ENCODE measurements at regions not wholly inside any gene's neighbourhood (a gene's known extent, or its start where the extent isn't known, plus 50 kb on each side); places are given as distances from the start of the nearest gene placed in this dataset.

DNA sequence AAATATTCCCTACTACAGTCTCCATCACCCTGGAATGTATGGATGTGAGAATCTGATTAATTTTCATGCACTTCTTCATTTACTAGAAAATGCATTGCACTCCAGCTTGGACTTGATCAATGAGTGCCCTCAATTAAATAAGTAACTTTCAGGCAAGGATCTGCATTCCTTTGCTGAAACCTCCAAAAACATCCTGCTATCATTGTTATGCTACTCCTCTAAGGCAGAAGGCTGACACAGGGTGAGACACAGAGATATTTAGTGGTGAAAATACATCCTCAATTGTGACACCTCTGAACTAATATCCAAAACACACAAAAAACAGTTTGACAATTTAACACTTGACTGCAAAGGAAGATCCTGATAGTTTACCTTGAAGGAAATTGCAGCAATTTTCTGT, 57.9 kb upstream of the CDH12 start:
- no peak overlapping the region for H3K9ac ChIP-seq (ENCODE audit: insufficient read depth in 1 of 2, low read length in 2 of 2)
- H3K9me3 ChIP-seq (ENCODE audit: control insufficient read depth in 4 of 4, insufficient read depth in 3 of 4, low read length in 3 of 4): no peaks in the 10 kb centered on the region
- no peak overlapping the region for H3K27ac ChIP-seq (ENCODE audit: low read depth in 1 of 2, low read length in 1 of 2)
- H3K4me3 ChIP-seq: no peak overlapping the region
- TF ChIP-seq, protein P1, sequence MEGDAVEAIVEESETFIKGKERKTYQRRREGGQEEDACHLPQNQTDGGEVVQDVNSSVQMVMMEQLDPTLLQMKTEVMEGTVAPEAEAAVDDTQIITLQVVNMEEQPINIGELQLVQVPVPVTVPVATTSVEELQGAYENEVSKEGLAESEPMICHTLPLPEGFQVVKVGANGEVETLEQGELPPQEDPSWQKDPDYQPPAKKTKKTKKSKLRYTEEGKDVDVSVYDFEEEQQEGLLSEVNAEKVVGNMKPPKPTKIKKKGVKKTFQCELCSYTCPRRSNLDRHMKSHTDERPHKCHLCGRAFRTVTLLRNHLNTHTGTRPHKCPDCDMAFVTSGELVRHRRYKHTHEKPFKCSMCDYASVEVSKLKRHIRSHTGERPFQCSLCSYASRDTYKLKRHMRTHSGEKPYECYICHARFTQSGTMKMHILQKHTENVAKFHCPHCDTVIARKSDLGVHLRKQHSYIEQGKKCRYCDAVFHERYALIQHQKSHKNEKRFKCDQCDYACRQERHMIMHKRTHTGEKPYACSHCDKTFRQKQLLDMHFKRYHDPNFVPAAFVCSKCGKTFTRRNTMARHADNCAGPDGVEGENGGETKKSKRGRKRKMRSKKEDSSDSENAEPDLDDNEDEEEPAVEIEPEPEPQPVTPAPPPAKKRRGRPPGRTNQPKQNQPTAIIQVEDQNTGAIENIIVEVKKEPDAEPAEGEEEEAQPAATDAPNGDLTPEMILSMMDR (IDR thresholded peaks at IDR 0.05; ENCODE audit: control extremely low read depth, extremely low read depth): no peak
- no peak for ATAC-seq (ENCODE audit: insufficient read depth, low FRiP score)
- H3K36me3 ChIP-seq (ENCODE audit: control insufficient read depth in 4 of 4, insufficient read depth in 4 of 4, low read length in 4 of 4): no peaks in the 10 kb centered on the region
- H3K4me1 ChIP-seq (ENCODE audit: control insufficient read depth in 5 of 5, insufficient read depth in 5 of 5, low read length in 5 of 5): no peaks in the 10 kb centered on the region
- DNase-seq: no peak
- H3K27me3 ChIP-seq (ENCODE audit: control insufficient read depth in 3 of 3, insufficient read depth in 3 of 3, low read length in 2 of 3): no peaks in the 10 kb centered on the region

GRCh38 chr5:22910523-22910922, 57.4 kb upstream of the CDH12 start:
- Histone ChIP-seq H3K4me3 (no peak overlapping the region), H3K9ac (ENCODE audit: insufficient read depth in 1 of 2, low read length in 2 of 2) (no peak overlapping the region), H3K9me3 (ENCODE audit: control insufficient read depth in 4 of 4, insufficient read depth in 3 of 4, low read length in 3 of 4) (no peaks in the 10 kb centered on the region), H3K4me1 (ENCODE audit: control insufficient read depth in 5 of 5, insufficient read depth in 5 of 5, low read length in 5 of 5) (no peaks in the 10 kb centered on the region), H3K36me3 (ENCODE audit: control insufficient read depth in 4 of 4, insufficient read depth in 4 of 4, low read length in 4 of 4) (no peaks in the 10 kb centered on the region), H3K27ac (ENCODE audit: low read depth in 1 of 2, low read length in 1 of 2) (no peak overlapping the region), H3K27me3 (ENCODE audit: control insufficient read depth in 3 of 3, insufficient read depth in 3 of 3, low read length in 2 of 3) (no peaks in the 10 kb centered on the region)
- WGBS, 2 donors: 83 to 85% methylated on average over 1 of the region's 1 CpG
- TF ChIP-seq, protein P1 (IDR thresholded peaks at IDR 0.05; ENCODE audit: control extremely low read depth, extremely low read depth): no peak
- no peak for DNase-seq
- no peak for ATAC-seq (ENCODE audit: insufficient read depth, low FRiP score)

GRCh38 chr5:22908586-22908985, 55.4 kb upstream of the CDH12 start:
- H3K4me1 ChIP-seq (ENCODE audit: control insufficient read depth in 5 of 5, insufficient read depth in 5 of 5, low read length in 5 of 5): no peaks in the 10 kb centered on the region
- no peaks in the 10 kb centered on the region for H3K9me3 ChIP-seq (ENCODE audit: control insufficient read depth in 4 of 4, insufficient read depth in 3 of 4, low read length in 3 of 4)
- H3K9ac ChIP-seq (ENCODE audit: insufficient read depth in 1 of 2, low read length in 2 of 2): no peak overlapping the region
- TF ChIP-seq, protein P1 (IDR thresholded peaks at IDR 0.05; ENCODE audit: control extremely low read depth, extremely low read depth): no peak
- H3K27me3 ChIP-seq (ENCODE audit: control insufficient read depth in 3 of 3, insufficient read depth in 3 of 3, low read length in 2 of 3): no peaks in the 10 kb centered on the region
- DNase-seq (peak in 1 of 3 donors; percentile 3), ATAC-seq (ENCODE audit: insufficient read depth, low FRiP score) (no peak)
- H3K36me3 ChIP-seq (ENCODE audit: control insufficient read depth in 4 of 4, insufficient read depth in 4 of 4, low read length in 4 of 4): no peaks in the 10 kb centered on the region
- no peak overlapping the region for H3K27ac ChIP-seq (ENCODE audit: low read depth in 1 of 2, low read length in 1 of 2)
- H3K4me3 ChIP-seq: no peak overlapping the region

DNA sequence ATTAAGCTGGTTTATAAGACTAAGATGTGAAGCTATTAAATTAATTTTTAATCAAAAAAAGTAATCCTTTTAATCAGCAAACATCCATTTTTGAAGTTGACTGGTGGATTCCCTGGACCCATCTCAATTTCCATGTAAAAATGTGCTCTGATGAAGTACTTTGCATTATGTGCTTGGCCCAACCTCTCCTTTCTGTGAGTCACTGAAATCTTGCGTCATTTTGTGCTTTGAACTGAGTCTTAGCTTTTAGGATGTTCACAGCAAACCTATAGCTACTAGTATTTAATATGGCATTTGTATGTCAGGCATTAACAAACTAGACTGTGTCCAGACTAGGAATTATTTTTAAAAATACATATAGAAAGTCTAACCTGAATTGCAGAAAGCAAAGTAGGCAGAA, 55.0 kb upstream of the CDH12 start:
- 82 to 88% methylated on average over 1 of the region's 1 CpG for WGBS, 2 donors
- Histone ChIP-seq H3K9ac (ENCODE audit: insufficient read depth in 1 of 2, low read length in 2 of 2) (no peak overlapping the region), H3K36me3 (ENCODE audit: control insufficient read depth in 4 of 4, insufficient read depth in 4 of 4, low read length in 4 of 4) (no peaks in the 10 kb centered on the region), H3K27me3 (ENCODE audit: control insufficient read depth in 3 of 3, insufficient read depth in 3 of 3, low read length in 2 of 3) (no peaks in the 10 kb centered on the region), H3K27ac (ENCODE audit: low read depth in 1 of 2, low read length in 1 of 2) (no peak overlapping the region), H3K9me3 (ENCODE audit: control insufficient read depth in 4 of 4, insufficient read depth in 3 of 4, low read length in 3 of 4) (no peaks in the 10 kb centered on the region), H3K4me1 (ENCODE audit: control insufficient read depth in 5 of 5, insufficient read depth in 5 of 5, low read length in 5 of 5) (no peaks in the 10 kb centered on the region), H3K4me3 (no peak overlapping the region)
- peak in 1 of 3 donors; percentile 17 for DNase-seq
- no peak for ATAC-seq (ENCODE audit: insufficient read depth, low FRiP score)
- TF ChIP-seq, protein P1 (IDR thresholded peaks at IDR 0.05; ENCODE audit: control extremely low read depth, extremely low read depth): no peak

All from lung (tissue), 11 donors.